DOHH2 (cell line): ENCODE measurements at regions not wholly inside any gene's neighbourhood (a gene's known extent, or its start where the extent isn't known, plus 50 kb on each side); places are given as distances from the start of the nearest gene placed in this dataset.

Experiments used
- CTCF ChIP-seq: fragments of 200-600 bp; sonication (generic); IDR thresholded peaks from one replicate; pipeline ENCODE4 v1.5.1; 2014; ENCODE audit warnings: antibody characterized with exemption, mild to moderate bottlenecking, low read depth, low read length; ENCODE audit not compliant: poor library complexity, severe bottlenecking
- EZH2phosphoT487 ChIP-seq: fragments of 200-600 bp; sonication (generic); IDR thresholded peaks from 2 replicates; pipeline ENCODE4 v1.6.1; 2017; ENCODE audit warnings: borderline replicate concordance, mild to moderate bottlenecking, antibody characterized with exemption, low read length, moderate library complexity, mixed read lengths

GRCh38 chr15:81643771-81644170 is 269.8 kb upstream of the TMC3 start:
- TF ChIP-seq EZH2phosphoT487: no peak
- no peak for TF ChIP-seq CTCF
